ENCODE measurements at regions not wholly inside any gene's neighbourhood (a gene's known extent, or its start where the extent isn't known, plus 50 kb on each side); places are given as distances from the start of the nearest gene placed in this dataset.
"Not testable (repeated sequence)": the region's sequence is repeated elsewhere in the genome, so short reads cannot be mapped to it uniquely, and the experiment has no call there.

DNA sequence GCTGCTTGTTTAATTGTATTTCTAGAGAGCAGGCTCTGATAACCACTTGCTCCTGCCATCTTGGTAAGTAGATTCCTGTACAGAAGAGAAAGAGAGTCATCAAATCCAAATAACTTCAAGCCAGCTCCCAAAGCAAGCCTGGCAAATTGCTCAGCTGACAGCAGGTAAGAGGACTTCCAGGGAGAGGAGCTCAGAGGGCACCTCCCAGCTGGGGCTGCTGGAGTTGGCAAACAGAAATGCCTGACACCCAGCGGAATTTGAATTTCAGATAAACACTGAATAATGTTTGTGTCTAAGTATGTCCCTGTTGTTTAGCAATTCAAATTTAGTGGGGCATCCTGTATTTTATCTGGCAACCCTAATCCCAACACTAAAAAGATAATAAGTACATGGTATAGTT is 86.2 kb downstream of the MYL12B start:
- WGBS, 2 donors: 75 to 85% methylated on average over 1 of the region's 1 CpG
- H3K27ac ChIP-seq: no peak overlapping the region
- intact Hi-C loops (cut with DNase I): no loop called here
- TF ChIP-seq POLR2A (IDR thresholded peaks at IDR 0.05): no peak
- TF ChIP-seq, protein P1, sequence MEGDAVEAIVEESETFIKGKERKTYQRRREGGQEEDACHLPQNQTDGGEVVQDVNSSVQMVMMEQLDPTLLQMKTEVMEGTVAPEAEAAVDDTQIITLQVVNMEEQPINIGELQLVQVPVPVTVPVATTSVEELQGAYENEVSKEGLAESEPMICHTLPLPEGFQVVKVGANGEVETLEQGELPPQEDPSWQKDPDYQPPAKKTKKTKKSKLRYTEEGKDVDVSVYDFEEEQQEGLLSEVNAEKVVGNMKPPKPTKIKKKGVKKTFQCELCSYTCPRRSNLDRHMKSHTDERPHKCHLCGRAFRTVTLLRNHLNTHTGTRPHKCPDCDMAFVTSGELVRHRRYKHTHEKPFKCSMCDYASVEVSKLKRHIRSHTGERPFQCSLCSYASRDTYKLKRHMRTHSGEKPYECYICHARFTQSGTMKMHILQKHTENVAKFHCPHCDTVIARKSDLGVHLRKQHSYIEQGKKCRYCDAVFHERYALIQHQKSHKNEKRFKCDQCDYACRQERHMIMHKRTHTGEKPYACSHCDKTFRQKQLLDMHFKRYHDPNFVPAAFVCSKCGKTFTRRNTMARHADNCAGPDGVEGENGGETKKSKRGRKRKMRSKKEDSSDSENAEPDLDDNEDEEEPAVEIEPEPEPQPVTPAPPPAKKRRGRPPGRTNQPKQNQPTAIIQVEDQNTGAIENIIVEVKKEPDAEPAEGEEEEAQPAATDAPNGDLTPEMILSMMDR (IDR thresholded peaks at IDR 0.05): no peak
- ATAC-seq (no peak), DNase-seq (no peak)
- no peaks in the 10 kb centered on the region for H3K4me1 ChIP-seq
- H3K4me3 ChIP-seq: no peak overlapping the region
- no peaks in the 10 kb centered on the region for H3K9me3 ChIP-seq
- no peaks in the 10 kb centered on the region for H3K27me3 ChIP-seq
- H3K36me3 ChIP-seq (replicated peaks in 1 of 2; ENCODE audit: insufficient read depth in 1 of 2, low read depth in 2 of 2): no peaks in the 10 kb centered on the region

GRCh38 chr18:3349046-3349841 is 87.3 kb downstream of the MYL12B start:
- H3K27me3 ChIP-seq; DNase-seq; H3K4me3 ChIP-seq; H3K4me1 ChIP-seq; intact Hi-C loops (cut with DNase I); H3K36me3 ChIP-seq (replicated peaks in 1 of 2; ENCODE audit: insufficient read depth in 1 of 2, low read depth in 2 of 2); ATAC-seq; H3K27ac ChIP-seq; H3K9me3 ChIP-seq: not testable (repeated sequence)
- WGBS, 2 donors: 91 to 93% methylated on average over 25 of the region's 25 CpGs

GRCh38 chr18:3350021-3350420 is 88.1 kb downstream of the MYL12B start:
- Histone ChIP-seq H3K9me3 (no peaks in the 10 kb centered on the region), H3K36me3 (replicated peaks in 1 of 2; ENCODE audit: insufficient read depth in 1 of 2, low read depth in 2 of 2) (no peaks in the 10 kb centered on the region), H3K4me1 (no peaks in the 10 kb centered on the region), H3K27ac (no peak overlapping the region), H3K27me3 (no peaks in the 10 kb centered on the region), H3K4me3 (no peak overlapping the region)
- WGBS, 2 donors: 88% methylated on average over 14 of the region's 14 CpGs
- ATAC-seq (no peak), DNase-seq (no peak)
- intact Hi-C loops (cut with DNase I): no loop called here
- TF ChIP-seq, protein P1 (IDR thresholded peaks at IDR 0.05): no peak
- no peak for TF ChIP-seq POLR2A (IDR thresholded peaks at IDR 0.05)

- Histone ChIP-seq H3K4me1 (no peaks in the 10 kb centered on the region), H3K27ac (no peak overlapping the region), H3K9me3 (no peaks in the 10 kb centered on the region), H3K27me3 (no peaks in the 10 kb centered on the region), H3K4me3 (no peak overlapping the region), H3K36me3 (replicated peaks in 1 of 2; ENCODE audit: insufficient read depth in 1 of 2, low read depth in 2 of 2) (no peaks in the 10 kb centered on the region)
- ATAC-seq: no peak
- no peak for TF ChIP-seq POLR2A (IDR thresholded peaks at IDR 0.05)
- TF ChIP-seq, protein P1 (IDR thresholded peaks at IDR 0.05): no peak
- WGBS, 2 donors: 66 to 69% methylated on average over 11 of the region's 11 CpGs
- intact Hi-C loops (cut with DNase I): no loop called here
- DNase-seq: no peak
These were observed 88.9 kb downstream of the MYL12B start for GRCh38 chr18:3350566-3351527.

- no peaks in the 10 kb centered on the region for H3K27me3 ChIP-seq
- DNase-seq: no peak
- no peaks in the 10 kb centered on the region for H3K4me1 ChIP-seq
- ATAC-seq: no peak
- 63 to 75% methylated on average over 4 of the region's 4 CpGs for WGBS, 2 donors
- no peaks in the 10 kb centered on the region for H3K9me3 ChIP-seq
- no peaks in the 10 kb centered on the region for H3K36me3 ChIP-seq (replicated peaks in 1 of 2; ENCODE audit: insufficient read depth in 1 of 2, low read depth in 2 of 2)
- H3K27ac ChIP-seq: no peak overlapping the region
- intact Hi-C loops (cut with DNase I): no loop called here
- TF ChIP-seq, protein P1 (IDR thresholded peaks at IDR 0.05): no peak
- no peak for TF ChIP-seq POLR2A (IDR thresholded peaks at IDR 0.05)
- no peak overlapping the region for H3K4me3 ChIP-seq
These were observed 92.6 kb downstream of the MYL12B start for GRCh38 chr18:3354506-3354905.

Data from body of pancreas (tissue), 4 donors.